ENCODE measurements at regions not wholly inside any gene's neighbourhood (a gene's known extent, or its start where the extent isn't known, plus 50 kb on each side); places are given as distances from the start of the nearest gene placed in this dataset.
"Not testable (repeated sequence)": the region's sequence is repeated elsewhere in the genome, so short reads cannot be mapped to it uniquely, and the experiment has no call there.

DNA sequence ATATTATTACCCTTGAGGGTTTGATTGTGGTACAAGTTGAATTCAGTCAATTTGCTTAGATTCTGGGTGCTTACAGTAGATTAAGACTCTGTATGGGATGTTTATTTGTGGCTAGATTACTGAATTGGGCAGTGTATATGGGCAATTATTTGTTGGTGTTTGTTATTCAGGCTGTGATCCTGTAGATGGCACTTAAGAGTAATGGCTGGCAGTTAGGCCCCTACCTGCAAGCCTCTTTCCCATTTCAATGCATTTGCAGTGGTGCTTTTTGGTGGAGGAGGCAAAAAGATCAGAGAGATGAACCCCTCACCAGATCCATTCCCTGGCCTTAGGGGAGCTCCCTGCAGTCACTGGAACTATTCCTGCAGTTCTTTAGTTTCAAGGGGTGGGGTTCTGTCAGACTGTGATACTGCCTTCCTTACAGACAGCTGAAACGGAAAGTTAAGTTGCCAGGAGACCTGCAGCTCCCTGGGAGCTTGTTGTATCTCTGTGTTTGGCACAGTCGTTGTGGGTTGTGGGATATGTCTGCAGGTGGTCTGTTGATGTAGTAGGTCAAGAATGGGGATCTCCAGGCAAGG, 199.5 kb downstream of the AASDHPPT start:
- DNase-seq (ENCODE audit: low spot score), result no peak

DNA sequence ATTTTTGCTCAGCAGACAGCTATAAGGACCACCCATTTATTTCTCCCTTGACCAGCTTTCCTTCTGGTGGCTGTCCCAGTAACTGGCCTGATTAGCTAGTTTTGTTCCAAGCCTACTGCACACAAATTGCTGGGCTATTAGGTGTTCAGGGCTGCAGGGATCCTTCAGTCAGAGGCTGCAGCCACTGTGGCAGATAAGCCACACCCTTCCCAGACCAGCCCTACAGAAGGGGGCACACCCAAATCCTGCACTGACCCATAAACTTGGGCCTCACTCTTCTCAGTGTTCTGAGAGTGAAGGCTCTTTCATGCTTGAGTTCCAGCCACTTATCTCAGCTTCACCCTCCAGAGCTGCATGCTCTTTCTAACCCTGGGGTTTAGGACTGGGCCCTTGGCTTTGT, 200.0 kb downstream of the AASDHPPT start:
- no peak for DNase-seq (ENCODE audit: low spot score)

DNA sequence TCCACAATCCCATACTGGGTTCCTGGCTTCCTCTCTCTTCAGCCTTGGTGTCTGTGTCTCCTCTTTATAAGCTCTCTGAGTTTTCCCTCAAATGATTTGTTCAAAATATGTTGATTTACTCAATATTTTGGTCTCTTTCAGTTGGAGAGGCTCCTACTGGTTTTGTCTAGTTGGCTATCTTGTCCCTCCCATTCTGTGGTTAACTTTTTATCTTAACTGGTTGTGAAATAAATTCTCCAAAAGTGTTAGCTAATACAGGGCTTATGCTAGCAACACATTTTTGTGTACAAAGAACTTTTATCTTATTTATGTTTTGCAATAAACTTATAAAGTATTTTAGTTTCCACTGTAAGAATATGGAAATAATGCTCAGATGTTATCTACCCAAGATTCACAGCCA, 200.9 kb downstream of the AASDHPPT start:
- DNase-seq (ENCODE audit: low spot score), result no peak

DNA sequence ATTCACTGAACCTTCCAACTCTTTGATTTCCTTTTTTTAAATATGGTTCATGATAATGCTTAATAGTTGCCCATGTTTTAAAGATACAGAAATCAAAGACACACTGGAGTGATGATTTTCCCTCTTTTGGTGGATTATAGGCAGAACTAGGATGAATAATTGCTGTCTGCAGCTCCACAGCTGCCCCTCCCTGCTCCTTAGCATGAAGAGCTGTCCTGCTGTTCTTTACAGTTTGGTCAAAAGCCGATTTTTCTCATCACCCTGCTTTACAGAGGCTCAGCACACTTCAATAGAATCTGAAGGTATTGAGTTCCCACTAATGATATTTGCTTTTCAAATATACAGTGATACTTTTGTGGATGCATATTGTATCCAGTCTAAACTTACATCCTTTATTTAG, 202.6 kb downstream of the AASDHPPT start:
- no peak for DNase-seq (ENCODE audit: low spot score)

DNA sequence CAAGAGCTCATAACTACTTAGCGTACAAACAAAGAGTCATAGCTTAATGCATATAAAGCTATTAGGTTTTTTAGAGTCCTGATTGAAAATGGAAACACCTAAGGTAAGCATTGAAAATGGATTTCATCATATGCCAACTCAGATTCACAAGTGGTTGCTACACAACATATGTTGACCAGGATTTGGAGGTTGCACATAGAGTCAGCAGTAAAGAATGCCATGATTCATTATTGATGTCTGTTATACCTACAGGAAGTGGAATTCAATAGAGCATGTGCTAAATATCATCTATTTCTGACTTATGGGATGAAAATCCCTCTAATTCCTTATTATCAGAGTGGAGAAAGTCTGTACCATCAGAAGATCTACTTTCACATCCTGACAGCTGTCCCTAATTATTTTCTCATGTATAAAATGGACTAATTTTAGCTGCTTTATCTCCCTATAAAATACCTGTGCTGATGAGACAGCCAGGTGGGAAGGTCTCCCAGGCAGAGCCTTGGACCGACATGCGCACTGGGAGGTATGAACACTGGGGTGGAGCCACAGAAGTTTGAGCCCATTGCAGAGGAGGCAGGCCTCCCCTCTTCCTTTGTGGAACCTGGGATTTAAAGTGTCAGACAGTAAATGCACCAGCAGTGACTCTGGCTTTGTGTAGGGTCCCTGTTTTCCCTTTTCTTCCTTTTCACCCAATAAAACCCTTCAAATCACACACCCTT, 204.2 kb downstream of the AASDHPPT start:
- no peak for DNase-seq (ENCODE audit: low spot score)

DNA sequence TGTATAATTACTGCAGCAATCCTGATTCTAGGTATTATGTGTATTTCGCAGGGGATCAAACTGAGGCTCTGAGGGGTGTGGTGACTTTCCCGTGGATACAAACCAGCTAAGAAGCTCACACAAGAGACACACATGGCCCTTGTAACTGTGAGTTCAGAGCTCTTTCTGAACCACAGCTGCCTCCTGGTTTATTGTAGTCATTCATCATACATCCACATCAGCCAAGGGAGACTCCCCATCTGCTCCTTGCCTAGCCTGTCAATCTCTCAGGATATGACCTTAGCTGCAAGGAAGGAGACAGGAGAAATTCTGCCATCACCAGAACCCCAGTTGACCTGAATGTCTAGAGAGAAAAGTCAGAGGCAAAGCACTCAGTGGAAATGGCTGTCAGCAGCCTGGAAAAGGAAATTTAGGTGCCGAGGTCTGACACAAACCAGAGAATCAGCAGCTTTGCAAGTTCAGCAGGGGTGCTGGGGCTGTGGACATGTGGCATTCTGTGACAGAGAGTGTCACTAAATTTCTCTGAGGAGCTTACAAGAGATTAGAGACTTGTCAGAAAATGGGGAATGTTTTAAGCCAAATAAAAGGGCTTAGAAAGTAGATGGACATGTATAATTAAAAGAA, 209.5 kb downstream of the AASDHPPT start:
- no peak for DNase-seq (ENCODE audit: low spot score)

DNA sequence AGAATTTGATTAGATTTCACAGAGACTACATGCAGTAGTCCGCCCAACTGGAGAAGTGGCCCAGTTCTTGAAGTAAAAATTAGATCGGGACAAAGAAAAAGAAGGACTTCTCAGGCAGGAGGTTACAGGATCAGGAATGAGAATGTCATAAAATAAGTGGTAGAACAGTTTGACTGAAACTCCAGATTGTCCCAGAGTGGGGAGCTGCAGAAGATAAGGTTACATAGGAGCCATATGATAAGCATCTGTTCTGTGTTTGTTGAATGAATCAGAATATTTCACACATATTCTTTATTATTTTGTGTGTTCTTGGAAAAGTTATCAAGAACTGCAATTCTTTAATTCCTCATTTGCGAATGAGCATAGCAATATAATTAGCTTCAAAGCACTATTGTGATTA, 210.6 kb downstream of the AASDHPPT start:
- no peak for DNase-seq (ENCODE audit: low spot score)

DNA sequence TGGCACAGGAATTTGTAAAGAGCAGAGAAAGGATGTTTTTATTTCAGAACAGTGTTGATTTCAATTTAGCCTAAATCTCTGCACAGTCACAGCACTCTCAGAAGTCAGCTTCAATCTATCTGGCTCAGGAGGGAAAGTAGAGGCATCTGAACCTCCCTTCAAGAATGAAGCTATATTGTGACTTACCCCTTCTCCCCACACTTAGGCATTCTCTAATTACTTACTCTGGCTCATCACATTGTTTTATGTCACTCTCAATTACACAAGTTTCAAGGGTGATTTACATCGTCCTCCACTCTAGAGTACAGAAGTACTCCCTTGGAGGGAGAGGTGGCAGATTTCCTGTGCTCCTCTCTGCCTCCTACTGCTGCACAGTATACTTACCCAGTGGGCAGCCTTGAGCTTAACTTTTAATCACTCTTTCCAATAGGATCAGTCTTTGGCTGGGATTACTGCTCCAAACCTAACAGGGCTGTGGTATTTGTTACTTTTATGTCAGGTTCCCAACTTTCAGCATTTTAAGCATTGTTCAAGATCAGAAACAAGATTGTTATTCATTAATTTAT, 211.4 kb downstream of the AASDHPPT start:
- no peak for DNase-seq (ENCODE audit: low spot score)

DNA sequence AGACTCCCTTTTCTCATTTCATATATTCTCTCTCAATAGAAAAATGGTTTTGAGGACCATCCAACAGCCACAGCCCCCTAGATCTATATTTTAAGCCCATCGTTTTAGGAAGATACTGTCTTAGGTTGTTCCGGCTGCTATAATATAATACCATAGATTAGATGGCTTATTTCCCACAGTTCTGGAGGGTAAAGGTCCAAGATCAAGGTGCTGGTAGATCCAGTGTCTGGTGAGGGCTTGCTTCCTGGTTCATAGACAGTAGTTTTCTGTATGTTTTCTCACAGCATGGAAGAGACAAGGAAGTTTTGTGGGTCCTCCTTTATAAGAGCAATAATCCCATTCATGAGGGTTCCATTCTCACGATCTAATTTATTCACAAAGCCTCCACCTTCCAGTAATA, 215.1 kb downstream of the AASDHPPT start:
- no peak for DNase-seq (ENCODE audit: low spot score)

DNA sequence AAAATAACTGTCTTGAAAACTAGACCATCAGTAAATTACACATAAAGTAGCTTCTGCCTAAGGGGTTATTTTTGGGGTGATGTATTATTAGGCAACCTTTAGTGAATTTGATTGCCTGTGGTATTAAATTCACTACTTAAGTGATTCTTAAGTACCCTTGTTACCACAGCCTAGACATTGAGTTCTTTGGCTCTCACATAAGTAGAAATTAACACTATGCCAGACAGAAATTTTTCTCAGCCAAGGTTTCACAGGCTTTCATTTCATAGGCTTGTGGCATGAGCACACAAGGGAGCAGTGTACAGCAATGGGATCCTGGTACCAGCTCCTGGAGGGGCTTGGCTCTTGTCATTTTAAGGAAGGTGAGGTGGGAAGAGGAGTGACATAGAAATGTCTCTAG, 218.5 kb downstream of the AASDHPPT start:
- DNase-seq (ENCODE audit: low spot score), result no peak

DNA sequence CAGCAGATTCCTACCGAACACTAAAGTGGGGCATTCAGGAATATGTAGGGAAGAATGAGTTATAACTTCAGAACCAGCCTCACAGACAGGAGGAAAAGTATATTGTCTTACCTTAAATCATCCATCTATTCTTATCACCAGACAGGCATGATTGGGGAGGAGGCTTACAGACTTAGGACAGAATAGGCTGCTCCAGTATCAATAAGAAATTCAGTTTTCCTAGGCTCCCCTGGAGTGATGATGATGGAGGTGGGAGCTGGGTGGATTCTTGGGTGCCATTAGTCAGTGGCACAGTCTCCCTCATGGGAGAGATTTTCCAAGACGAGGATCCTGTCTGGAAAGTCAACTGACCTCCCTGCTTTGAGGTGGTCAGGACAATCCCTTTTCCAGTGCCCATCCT, 225.0 kb downstream of the AASDHPPT start:
- no peak for DNase-seq (ENCODE audit: low spot score)

DNA sequence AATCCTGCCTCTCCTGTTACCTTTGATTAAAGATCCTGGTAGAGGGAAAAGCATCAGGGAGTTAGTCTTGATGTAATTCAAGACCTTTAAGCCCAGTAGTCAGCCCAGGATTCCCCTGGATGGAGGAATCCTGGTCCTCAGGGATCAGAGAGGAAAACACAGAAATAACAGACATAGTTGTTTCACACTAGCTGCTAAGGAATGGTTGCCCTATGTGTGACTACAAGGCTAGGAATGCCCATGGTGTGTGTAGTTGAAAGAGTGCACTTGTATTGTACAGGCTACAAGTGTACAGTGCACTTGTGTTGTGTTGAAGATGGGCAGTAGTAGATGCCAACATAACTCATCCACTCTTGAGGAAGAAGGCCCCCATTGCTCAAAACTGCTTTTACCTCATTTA, 226.8 kb downstream of the AASDHPPT start:
- DNase-seq (ENCODE audit: low spot score), result no peak

DNA sequence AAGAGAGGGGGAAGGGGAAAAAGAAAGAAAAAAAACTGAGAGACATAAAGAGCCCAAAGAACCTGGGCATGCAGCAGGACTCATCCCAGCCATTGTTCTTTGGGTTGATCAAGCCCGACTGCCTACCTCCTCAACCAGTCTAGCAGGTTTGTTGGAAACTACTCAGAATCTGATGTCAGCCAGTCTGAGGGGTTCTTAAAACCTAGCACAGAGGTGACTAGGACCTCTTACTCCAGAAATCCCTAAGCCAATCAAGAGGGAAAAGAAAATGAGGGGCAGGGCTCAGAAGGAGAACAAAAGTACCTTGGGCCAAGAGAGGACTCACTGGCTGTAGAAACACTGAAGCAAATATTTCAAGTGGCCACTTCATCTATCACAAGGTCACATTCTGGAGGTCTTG, 228.0 kb downstream of the AASDHPPT start:
- DNase-seq (ENCODE audit: low spot score), result no peak

DNA sequence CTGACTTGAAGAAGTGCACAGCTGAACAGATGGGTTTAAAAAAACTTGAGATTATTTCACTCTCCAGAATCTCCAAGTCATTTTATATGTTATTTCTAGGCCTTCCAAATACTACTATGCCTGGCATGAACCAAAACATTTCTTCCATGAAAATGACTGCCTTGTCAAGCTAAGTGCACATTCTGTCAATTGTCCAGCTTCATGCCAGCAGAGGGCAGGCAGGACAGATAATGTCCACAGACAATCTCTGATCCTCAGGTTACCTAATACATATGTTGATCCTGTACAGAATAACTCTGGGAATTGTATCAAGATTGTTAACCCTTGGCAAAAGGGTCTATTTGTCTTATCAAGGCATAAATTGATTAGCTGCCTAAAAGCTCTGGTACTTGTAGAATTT, 229.5 kb downstream of the AASDHPPT start:
- DNase-seq (ENCODE audit: low spot score), result no peak

DNA sequence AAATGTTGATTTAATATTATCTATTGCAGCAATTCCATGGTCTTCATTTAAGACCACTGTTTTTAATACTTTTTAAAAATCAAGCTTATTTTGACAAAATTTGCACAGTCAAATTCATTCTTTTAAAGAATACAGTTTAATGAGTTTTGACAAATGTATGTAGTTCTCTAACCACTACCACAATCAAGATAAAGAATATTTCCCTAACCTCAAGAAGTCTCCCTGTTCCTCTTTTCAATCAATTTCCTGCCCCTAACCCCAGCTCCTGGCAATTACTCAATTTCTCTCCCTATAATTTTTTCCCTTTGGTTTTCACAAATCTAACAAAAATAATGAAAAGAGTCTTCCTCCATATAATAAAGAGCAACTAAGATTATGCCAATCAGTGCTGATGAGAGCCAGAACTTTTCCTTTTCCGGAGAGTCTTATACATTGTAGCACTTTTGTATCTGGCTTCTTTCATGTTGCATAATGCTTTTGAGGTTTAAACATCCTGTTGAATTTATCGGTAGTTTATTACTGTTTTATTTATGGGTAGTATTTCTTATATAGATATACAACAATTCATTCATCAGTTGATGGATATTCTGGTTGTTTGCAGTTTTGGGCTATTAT, 231.7 kb downstream of the AASDHPPT start:
- DNase-seq (ENCODE audit: low spot score), result no peak

DNA sequence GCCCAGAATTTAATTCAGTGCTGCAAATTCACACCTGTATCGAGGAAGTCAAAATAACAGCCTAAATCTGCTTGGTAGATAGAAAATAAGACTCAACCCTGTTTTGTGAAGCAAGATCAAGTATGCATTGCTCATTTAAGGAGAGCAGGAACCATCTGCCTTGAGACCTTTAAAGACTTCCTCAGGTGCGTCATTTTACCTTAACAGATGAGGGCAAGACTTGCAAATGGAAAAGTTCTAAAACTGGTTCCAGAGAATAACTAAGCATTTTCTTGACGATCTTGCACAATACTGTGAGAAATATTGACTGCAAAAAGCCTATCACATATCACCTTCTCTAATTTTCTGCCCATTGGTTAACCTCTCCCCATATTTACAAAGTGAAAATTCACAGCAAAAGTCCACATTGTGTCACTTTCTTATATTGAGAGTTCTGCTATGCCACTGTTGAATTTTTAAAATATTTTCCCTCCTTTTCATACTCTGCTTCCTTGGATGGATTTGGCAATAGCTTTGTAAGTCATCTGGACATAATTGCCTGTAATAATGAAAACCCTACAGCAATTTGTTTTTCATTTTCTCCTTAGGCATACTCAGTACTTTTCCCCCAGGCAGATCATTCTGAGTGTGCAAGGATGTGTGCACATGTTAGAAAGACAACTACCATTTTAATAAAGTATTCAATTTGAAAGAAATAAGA, 234.2 kb downstream of the AASDHPPT start:
- DNase-seq (ENCODE audit: low spot score), result no peak

DNA sequence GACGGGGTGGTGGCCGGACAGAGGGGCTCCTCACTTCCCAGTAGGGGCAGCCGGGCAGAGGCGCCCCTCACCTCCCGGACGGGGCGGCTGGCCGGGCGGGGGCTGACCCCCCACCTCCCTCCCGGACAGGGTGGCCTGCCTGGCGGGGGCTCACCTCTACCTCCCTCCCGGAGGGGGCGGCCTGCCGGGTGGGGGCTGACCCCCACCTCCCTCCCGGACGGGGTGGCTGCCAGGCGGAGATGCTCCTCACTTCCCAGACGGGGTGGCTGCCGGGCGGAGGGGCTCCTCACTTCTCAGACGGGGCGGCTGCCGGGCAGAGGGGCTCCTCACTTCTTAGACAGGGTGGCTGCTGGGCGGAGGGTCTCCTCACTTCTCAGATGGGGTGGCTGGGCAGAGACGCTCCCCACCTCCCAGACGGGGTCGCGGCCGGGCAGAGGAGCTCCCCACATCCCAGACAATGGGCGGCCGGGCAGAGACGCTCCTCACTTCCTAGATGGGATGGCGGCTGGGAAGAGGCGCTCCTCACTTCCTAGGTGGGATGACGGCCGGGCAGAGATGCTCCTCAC, 239.8 kb downstream of the AASDHPPT start:
- DNase-seq (ENCODE audit: low spot score), result not testable (repeated sequence)

DNA sequence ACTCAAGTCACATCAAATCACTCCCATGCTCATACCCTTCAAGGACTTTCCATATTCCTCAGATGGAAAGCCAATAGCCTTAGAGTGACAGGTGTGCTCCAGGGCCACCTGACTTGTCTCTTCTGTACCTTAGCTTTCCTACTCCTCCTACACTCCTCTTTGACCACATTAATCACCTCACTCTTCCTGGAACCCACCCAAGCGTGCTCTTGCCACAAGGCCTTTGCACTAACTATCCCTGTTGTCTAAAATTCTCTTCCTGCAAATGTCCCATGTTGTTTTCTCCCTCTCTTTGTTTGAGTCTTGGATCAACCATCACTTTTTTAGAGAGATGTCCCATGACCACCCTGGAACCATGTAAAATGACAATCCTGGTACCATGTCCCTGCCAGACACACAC, 244.1 kb downstream of the AASDHPPT start:
- no peak for DNase-seq (ENCODE audit: low spot score)

DNA sequence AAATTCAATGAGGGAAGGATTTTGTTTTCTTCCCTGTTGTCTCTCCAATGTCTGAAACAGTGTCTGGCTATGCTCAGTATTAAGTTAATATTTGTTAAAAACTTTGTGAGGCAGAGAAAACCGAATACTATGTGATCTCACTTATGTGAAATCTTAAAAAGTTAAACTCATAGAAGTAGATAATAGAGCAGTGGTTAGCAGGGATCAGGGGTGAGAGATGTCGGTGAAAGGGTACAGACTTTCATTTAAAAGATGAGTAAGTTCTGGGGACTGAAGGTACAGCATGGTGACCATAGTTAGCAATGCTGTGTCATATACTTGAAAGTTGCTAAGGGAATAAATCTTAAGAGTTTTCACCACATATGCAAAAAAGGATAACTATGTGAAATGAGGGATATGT, 244.6 kb downstream of the AASDHPPT start:
- no peak for DNase-seq (ENCODE audit: low spot score)

DNA sequence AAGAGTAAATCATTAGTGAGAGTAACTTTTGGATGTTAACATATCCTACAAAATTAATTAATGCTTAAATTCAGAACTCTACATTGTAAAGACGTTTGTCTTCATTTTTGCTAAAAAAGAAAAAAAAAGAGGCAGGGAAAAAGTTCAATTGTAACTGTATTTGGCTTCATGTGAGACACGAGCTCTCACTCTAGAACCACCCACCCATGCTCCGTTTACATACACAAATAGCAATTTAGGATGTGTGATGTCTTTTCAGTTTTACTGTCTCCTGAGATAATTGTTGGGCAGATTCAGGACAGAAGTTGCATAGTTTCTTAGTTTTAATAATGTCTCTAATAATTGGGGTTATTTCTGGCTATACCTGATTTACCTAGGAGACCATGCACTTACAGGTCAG, 248.6 kb downstream of the AASDHPPT start:
- no peak for DNase-seq (ENCODE audit: low spot score)

DNA sequence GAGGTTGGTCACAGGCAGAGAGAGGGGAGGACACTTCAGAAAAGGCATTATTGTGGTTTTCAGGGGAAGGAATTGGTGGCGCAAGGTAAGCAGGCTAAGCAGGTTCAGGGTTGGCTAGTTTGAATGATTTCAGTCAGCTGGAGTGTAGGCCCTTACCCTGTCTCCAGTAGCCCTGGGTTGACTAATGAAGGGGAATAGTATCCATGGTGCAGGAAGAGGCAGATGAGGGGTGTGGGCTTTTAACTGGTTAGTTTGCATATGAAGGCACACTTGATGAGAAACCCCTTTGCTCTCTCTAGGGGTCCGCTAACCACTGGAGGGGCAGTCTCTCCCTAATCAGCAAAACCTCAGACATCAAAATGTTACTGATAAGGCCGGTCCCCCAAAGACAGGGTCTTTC, 249.7 kb downstream of the AASDHPPT start:
- no peak for DNase-seq (ENCODE audit: low spot score)
